PC-3 (cell line): ENCODE measurements at regions not wholly inside any gene's neighbourhood (a gene's known extent, or its start where the extent isn't known, plus 50 kb on each side); places are given as distances from the start of the nearest gene placed in this dataset.

Source experiments
- ATAC-seq: fragments of 200-7000 bp; cut with Tn5 transposase; 2 replicates; pipeline ENCODE4 v1.9.1; 2020; ENCODE audit warnings: mild to moderate bottlenecking, moderate library complexity
- BruUV-seq: library from RNA; stranded (reverse); fragments of 400-500 nt; replicated peaks from 2 replicates; lab custom pipeline; 2021; lab: Mats Ljungman, UMichigan
- CTCF ChIA-PET: fragments of 300-600 bp; sonication (Branson Sonifier 250); formaldehyde crosslinking; loops from one replicate; lab custom pipeline; 2022; ENCODE audit warnings: antibody characterized with exemption; lab: Charles Lee
- POLR2A ChIA-PET: fragments of 300-600 bp; sonication (Branson Sonifier 250); formaldehyde crosslinking; loops from one replicate; lab custom pipeline; 2022; ENCODE audit warnings: antibody characterized with exemption; ENCODE audit not compliant: unreplicated experiment; lab: Charles Lee
- DNase-seq: peaks from one replicate; pipeline ENCODE4 v3.0.0-alpha.2; 2015
- H2AFZ ChIP-seq: fragments of 300-600 bp; sonication (generic); 2 replicates; pipeline ENCODE4 v1.6.0; 2016; ENCODE audit warnings: antibody characterized with exemption, low read length
- H3F3A ChIP-seq: fragments of 300-600 bp; sonication (generic); one replicate; pipeline ENCODE4 v1.6.0; 2017; ENCODE audit warnings: antibody characterized with exemption, low read length, control low read depth, mild to moderate bottlenecking; ENCODE audit not compliant: unreplicated experiment
- H3K27ac ChIP-seq: fragments of 300-600 bp; sonication (generic); 2 replicates; pipeline ENCODE4 v1.5.1; 2016; ENCODE audit warnings: mild to moderate bottlenecking, low read length
- H3K27me3 ChIP-seq: fragments of 300-600 bp; sonication (generic); 2 replicates; pipeline ENCODE4 v1.6.1; 2016; ENCODE audit warnings: low read length, mixed read lengths
- H3K36me3 ChIP-seq: fragments of 300-600 bp; sonication (generic); 2 replicates; pipeline ENCODE4 v1.6.1; 2016; ENCODE audit warnings: low read depth, mixed run types, low read length, mixed read lengths
- H3K4me1 ChIP-seq: fragments of 300-600 bp; sonication (generic); 2 replicates; pipeline ENCODE4 v1.5.1; 2016; ENCODE audit warnings: low read length; ENCODE audit not compliant: insufficient read depth
- H3K4me2 ChIP-seq: fragments of 300-600 bp; sonication (generic); 2 replicates; pipeline ENCODE4 v1.6.0; 2016; ENCODE audit warnings: low read length
- H3K4me3 ChIP-seq: fragments of 300-600 bp; sonication (generic); 2 replicates; pipeline ENCODE4 v1.5.1; 2016; ENCODE audit warnings: mild to moderate bottlenecking, low read length, mixed read lengths
- H3K79me2 ChIP-seq: fragments of 300-600 bp; sonication (generic); 2 replicates; pipeline ENCODE4 v1.6.1; 2017; ENCODE audit warnings: low read length, mixed read lengths
- H3K9ac ChIP-seq: fragments of 300-600 bp; sonication (generic); 2 replicates; pipeline ENCODE4 v1.6.0; 2016; ENCODE audit warnings: mild to moderate bottlenecking, low read length
- H3K9me2 ChIP-seq: fragments of 300-600 bp; sonication (generic); replicated peaks from 2 replicates; pipeline ENCODE4 v1.6.1; 2016; ENCODE audit warnings: mixed run types, low read length, mixed read lengths
- H3K9me3 ChIP-seq: fragments of 300-600 bp; sonication (generic); 2 replicates; pipeline ENCODE4 v1.6.1; 2016; ENCODE audit warnings: low read length, mixed read lengths
- H4K20me1 ChIP-seq: fragments of 300-600 bp; sonication (generic); 2 replicates; pipeline ENCODE4 v1.6.1; 2016; ENCODE audit warnings: low read length, mixed read lengths
- CTCF ChIP-seq: fragments of 300-600 bp; sonication (generic); conservative IDR thresholded peaks from 2 replicates; pipeline ENCODE4 v1.5.1; 2017; ENCODE audit warnings: antibody characterized with exemption, low read depth, mild to moderate bottlenecking, low read length
- EZH2 ChIP-seq: fragments of 300-600 bp; sonication (generic); IDR thresholded peaks from one replicate; pipeline ENCODE4 v1.6.1; 2017; ENCODE audit warnings: antibody characterized with exemption, mild to moderate bottlenecking, low read length; ENCODE audit not compliant: unreplicated experiment
- EZH2phosphoT487 ChIP-seq: fragments of 300-600 bp; sonication (generic); IDR thresholded peaks from 2 replicates; pipeline ENCODE4 v1.6.1; 2018; ENCODE audit warnings: mild to moderate bottlenecking, antibody characterized with exemption, low read length, borderline replicate concordance
- intact Hi-C: fragments of 100-400 bp; cut with micrococcal nuclease; formaldehyde crosslinking; loops from 2 replicates; pipeline ENCODE4 v1.9.0; 2023

DNA sequence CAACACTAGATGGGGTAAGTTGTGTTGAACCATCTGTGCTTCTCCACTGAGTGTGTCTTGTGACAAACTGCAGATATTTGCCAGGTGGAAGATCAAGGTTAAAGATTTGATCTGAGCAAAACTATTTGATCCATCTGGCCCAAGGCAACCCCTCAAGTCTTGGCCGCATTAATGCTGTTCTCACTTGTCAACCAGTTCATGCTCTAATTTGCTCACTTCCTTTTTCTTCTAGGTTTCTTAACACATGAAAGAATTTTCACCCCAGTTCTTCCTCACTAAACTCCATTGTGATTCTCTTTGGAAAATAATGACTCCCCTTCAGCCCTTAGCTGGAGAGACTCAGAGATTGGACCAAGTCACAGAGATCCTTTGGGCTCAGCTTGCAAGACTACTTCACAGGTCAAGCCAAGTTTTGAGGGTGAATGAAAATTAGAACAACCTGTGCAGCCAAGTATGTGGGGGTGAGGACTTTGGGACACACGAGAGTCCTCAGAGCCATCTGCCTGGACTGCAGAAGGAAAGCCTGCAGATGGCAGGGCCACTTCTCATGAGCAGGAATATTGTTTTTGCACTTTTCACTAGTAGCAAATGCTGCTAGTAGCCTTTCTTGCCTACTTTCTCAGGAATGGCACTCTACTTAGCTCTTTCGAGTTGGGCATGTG is 166.5 kb downstream of the AXIN2 start:
- H3K79me2 ChIP-seq = no peaks in the 10 kb centered on the region
- peaks cover 7% of the 10 kb centered on the region for H3K4me1 ChIP-seq
- intact Hi-C loops = no loop called here
- peak; percentile 16 for DNase-seq
- H3K36me3 ChIP-seq = no peaks in the 10 kb centered on the region
- H3K4me3 ChIP-seq = no peak overlapping the region
- no peaks in the 10 kb centered on the region for H3F3A ChIP-seq
- no peak overlapping the region for H3K4me2 ChIP-seq
- no peaks in the 10 kb centered on the region for H3K9me2 ChIP-seq
- H4K20me1 ChIP-seq = no peaks in the 10 kb centered on the region
- no TSS peak for BruUV-seq
- no peak for TF ChIP-seq EZH2phosphoT487
- no peak; the same call in 1 of the 2 replicates for TF ChIP-seq CTCF
- no peak for TF ChIP-seq EZH2
- H3K27ac ChIP-seq = no peak overlapping the region
- ATAC-seq = no peak
- no peaks in the 10 kb centered on the region for H3K9me3 ChIP-seq
- no peak overlapping the region for H2AFZ ChIP-seq
- CTCF ChIA-PET = no interaction called here
- H3K27me3 ChIP-seq = no peaks in the 10 kb centered on the region
- H3K9ac ChIP-seq = no peak overlapping the region
- POLR2A ChIA-PET = no interaction called here

- ChIA-PET POLR2A (no interaction called here), CTCF (no interaction called here)
- H3K9me2 ChIP-seq = no peaks in the 10 kb centered on the region; the same call in 1 of the 2 replicates
- DNase-seq (no peak), ATAC-seq (no peak)
- no peaks in the 10 kb centered on the region for H3K27me3 ChIP-seq
- H3K36me3 ChIP-seq = no peaks in the 10 kb centered on the region
- TF ChIP-seq EZH2 (no peak), CTCF (no peak), EZH2phosphoT487 (no peak)
- peaks cover 18% of the 10 kb centered on the region for H3K4me1 ChIP-seq
- H2AFZ ChIP-seq = no peak overlapping the region
- no peak overlapping the region for H3K4me2 ChIP-seq
- no peaks in the 10 kb centered on the region for H3K9me3 ChIP-seq
- H3K4me3 ChIP-seq = no peak overlapping the region
- no peak overlapping the region for H3K27ac ChIP-seq
- no peaks in the 10 kb centered on the region for H3K79me2 ChIP-seq
- intact Hi-C loops = no loop called here
- no peaks in the 10 kb centered on the region for H4K20me1 ChIP-seq
- H3K9ac ChIP-seq = no peak overlapping the region
- H3F3A ChIP-seq = no peaks in the 10 kb centered on the region
- no TSS peak for BruUV-seq
Observed at GRCh38 chr17:65393514-65393913, 167.9 kb downstream of the AXIN2 start.

GRCh38 chr17:65389949-65390348 is 171.5 kb downstream of the AXIN2 start:
- POLR2A ChIA-PET = no interaction called here
- CTCF ChIA-PET = no interaction called here
- TF ChIP-seq EZH2 (no peak), CTCF (0 out of 2 replicates have a peak, but pooled peaks have one; percentile 11), EZH2phosphoT487 (no peak)
- Histone ChIP-seq H3K36me3 (no peaks in the 10 kb centered on the region), H3K4me1 (peaks cover 18% of the 10 kb centered on the region), H3K27me3 (no peaks in the 10 kb centered on the region), H3K79me2 (no peaks in the 10 kb centered on the region), H3K9me2 (no peaks in the 10 kb centered on the region; the same call in 1 of the 2 replicates), H4K20me1 (no peaks in the 10 kb centered on the region), H2AFZ (no peak overlapping the region), H3K4me2 (peak overlapping the region; percentile 52), H3K4me3 (no peak overlapping the region), H3F3A (no peaks in the 10 kb centered on the region), H3K9me3 (no peaks in the 10 kb centered on the region), H3K27ac (peak overlapping the region; percentile 79), H3K9ac (peak overlapping the region; percentile 30; the same call in 1 of the 2 replicates)
- ATAC-seq = peak; percentile 98
- intact Hi-C loops = no loop called here
- no TSS peak for BruUV-seq
- DNase-seq = peak; percentile 97
